Prostate gland (tissue), 2 donors: ENCODE measurements at regions not wholly inside any gene's neighbourhood (a gene's known extent, or its start where the extent isn't known, plus 50 kb on each side); places are given as distances from the start of the nearest gene placed in this dataset.

ENCODE experiments used
- DNase-seq: peaks from one replicate; pipeline ENCODE4 v3.0.0-alpha.2; 2019; ENCODE audit warnings: low spot score
- H3K27ac ChIP-seq, 2 donors: fragments of 200-600 bp; sonication (generic); 2 replicates each; pipeline ENCODE4 v1.5.1; 2017 to 2019
- H3K27me3 ChIP-seq: fragments of 200-600 bp; sonication (generic); replicated peaks from 2 replicates; pipeline ENCODE4 v1.5.1; 2019; ENCODE audit not compliant: insufficient read depth
- H3K36me3 ChIP-seq, 2 donors: fragments of 200-600 bp; sonication (generic); 1 replicate in 1 of 2; 2 replicates in 1 of 2; pipeline versions ENCODE4 v1.5.1 to v1.8.1; 2017 to 2019
- H3K4me1 ChIP-seq: fragments of 200-600 bp; sonication (generic); replicated peaks from 2 replicates; pipeline ENCODE4 v1.5.1; 2019
- H3K4me3 ChIP-seq, 2 donors: fragments of 200-600 bp; sonication (generic); 2 replicates each; pipeline ENCODE4 v1.5.1; 2017 to 2019
- H3K9me3 ChIP-seq: fragments of 200-600 bp; sonication (generic); 2 replicates; pipeline ENCODE4 v1.5.1; 2017
- POLR2A ChIP-seq: fragments of 450-650 bp; IDR thresholded peaks from one replicate; pipeline ENCODE4 v1.6.1; 2016; ENCODE audit warnings: antibody characterized with exemption, mild to moderate bottlenecking
- POLR2AphosphoS5 ChIP-seq: sonication (generic); formaldehyde crosslinking; IDR thresholded peaks from one replicate; pipeline ENCODE4 v1.6.1; 2017; ENCODE audit warnings: antibody characterized with exemption
- WGBS: methylation state at CpG from one replicate; pipeline ENCODE4 v1.1.5; 2018; 5-methylcytosine and 5-hydroxymethylcytosine counted together
- intact Hi-C: fragments of 100-400 bp; cut with DNase I; formaldehyde crosslinking; loops from one replicate; pipeline ENCODE4 v1.14.2; 2022
- TF ChIP-seq, protein P1 (sequence below), 4 experiments: fragments of 200-600 bp in 2 of 4; fragments of 450-650 bp in 2 of 4; sonication (generic) in 2 of 4; IDR thresholded peaks; 1 replicate in 3 of 4; 2 replicates in 1 of 4; pipeline ENCODE4 v1.5.1; 2016 to 2019; ENCODE audit warnings: antibody characterized with exemption in 4 of 4, mild to moderate bottlenecking in 2 of 4, moderate library complexity in 2 of 4

DNA sequence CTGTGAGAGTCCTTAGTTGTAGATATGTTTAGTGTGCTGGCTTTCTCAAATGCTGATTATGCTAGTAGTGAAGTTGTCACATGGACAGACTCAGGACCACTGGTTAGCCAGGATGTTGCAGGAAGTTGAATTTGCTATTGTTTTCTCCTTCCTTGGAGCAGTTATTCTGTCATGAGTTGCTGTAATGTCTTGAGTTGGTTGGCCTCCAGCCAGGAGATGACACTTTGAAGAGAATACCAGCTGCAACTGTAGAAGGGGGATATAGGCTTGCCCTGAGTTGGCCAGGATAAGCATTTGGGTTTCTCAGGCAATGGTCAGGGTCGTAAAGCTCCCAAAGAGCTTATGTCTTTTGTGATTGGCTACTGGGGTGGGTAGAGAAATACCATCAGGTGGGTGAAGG, 206.7 kb downstream of the ZNF621 start:
- no peaks in the 10 kb centered on the region for H3K27me3 ChIP-seq
- TF ChIP-seq, protein P1, sequence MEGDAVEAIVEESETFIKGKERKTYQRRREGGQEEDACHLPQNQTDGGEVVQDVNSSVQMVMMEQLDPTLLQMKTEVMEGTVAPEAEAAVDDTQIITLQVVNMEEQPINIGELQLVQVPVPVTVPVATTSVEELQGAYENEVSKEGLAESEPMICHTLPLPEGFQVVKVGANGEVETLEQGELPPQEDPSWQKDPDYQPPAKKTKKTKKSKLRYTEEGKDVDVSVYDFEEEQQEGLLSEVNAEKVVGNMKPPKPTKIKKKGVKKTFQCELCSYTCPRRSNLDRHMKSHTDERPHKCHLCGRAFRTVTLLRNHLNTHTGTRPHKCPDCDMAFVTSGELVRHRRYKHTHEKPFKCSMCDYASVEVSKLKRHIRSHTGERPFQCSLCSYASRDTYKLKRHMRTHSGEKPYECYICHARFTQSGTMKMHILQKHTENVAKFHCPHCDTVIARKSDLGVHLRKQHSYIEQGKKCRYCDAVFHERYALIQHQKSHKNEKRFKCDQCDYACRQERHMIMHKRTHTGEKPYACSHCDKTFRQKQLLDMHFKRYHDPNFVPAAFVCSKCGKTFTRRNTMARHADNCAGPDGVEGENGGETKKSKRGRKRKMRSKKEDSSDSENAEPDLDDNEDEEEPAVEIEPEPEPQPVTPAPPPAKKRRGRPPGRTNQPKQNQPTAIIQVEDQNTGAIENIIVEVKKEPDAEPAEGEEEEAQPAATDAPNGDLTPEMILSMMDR (IDR thresholded peaks at IDR 0.05): no peak
- TF ChIP-seq POLR2AphosphoS5 (no peak), POLR2A (no peak)
- H3K4me1 ChIP-seq: no peaks in the 10 kb centered on the region
- H3K9me3 ChIP-seq: no peaks in the 10 kb centered on the region
- H3K36me3 ChIP-seq: no peaks in the 10 kb centered on the region
- intact Hi-C loops: no loop called here
- no peak overlapping the region for H3K27ac ChIP-seq
- no peak for DNase-seq
- H3K4me3 ChIP-seq: no peak overlapping the region
- WGBS: 81% methylated on average over 1 of the region's 1 CpG

DNA sequence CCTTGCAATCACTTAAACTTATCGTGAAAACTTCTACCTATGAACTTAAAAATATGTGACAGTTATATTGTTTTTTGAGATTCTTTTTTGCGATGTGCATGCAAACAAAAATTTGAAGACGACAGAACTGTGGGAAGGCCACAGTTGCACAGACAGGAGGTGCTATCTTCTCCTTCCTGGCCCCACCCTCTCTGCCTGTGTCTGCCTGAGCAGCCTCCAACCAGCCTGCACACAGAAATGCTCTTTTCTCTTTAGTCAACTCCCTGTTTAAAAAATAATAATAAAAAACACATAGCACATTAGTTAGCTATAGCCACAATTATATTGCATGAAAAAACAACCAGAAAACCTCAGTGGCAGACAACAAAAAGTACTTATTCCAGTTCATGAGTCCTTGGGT, 212.2 kb downstream of the ZNF621 start:
- no peak overlapping the region for H3K4me3 ChIP-seq
- H3K27ac ChIP-seq: no peak overlapping the region
- intact Hi-C loops: no loop called here
- no peaks in the 10 kb centered on the region for H3K36me3 ChIP-seq
- 60% methylated on average over 3 of the region's 3 CpGs for WGBS
- no peak for DNase-seq
- H3K27me3 ChIP-seq: no peaks in the 10 kb centered on the region
- no peaks in the 10 kb centered on the region for H3K9me3 ChIP-seq
- TF ChIP-seq POLR2A: no peak
- TF ChIP-seq POLR2AphosphoS5: no peak
- TF ChIP-seq, protein P1 (IDR thresholded peaks at IDR 0.05): no peak
- no peaks in the 10 kb centered on the region for H3K4me1 ChIP-seq

DNA sequence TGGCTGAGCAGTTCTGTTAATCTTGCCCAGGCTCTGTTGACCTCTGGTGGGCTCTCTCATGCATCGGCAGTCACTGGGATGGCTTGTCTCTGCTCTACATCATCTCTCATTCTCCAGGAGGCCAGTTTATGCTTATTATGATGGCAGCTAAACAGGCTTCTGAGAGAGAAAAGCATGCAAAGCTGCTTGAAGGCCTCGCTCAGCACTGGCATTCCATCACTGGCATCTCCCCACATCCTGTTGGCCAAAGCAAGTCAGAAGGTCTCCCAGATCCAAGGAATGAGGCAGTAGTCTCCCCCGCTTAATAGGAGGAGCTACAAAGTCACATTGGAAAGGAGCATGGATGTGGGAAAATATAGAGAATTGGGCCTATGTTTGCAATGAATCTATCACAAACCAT, 212.6 kb downstream of the ZNF621 start:
- Histone ChIP-seq H3K9me3 (no peaks in the 10 kb centered on the region), H3K4me1 (no peaks in the 10 kb centered on the region), H3K27me3 (no peaks in the 10 kb centered on the region), H3K36me3 (no peaks in the 10 kb centered on the region), H3K27ac (no peak overlapping the region), H3K4me3 (no peak overlapping the region)
- no peak for DNase-seq
- TF ChIP-seq POLR2AphosphoS5 (no peak), POLR2A (no peak)
- TF ChIP-seq, protein P1 (IDR thresholded peaks at IDR 0.05): no peak
- intact Hi-C loops: no loop called here
- WGBS: 92% methylated on average over 3 of the region's 3 CpGs

DNA sequence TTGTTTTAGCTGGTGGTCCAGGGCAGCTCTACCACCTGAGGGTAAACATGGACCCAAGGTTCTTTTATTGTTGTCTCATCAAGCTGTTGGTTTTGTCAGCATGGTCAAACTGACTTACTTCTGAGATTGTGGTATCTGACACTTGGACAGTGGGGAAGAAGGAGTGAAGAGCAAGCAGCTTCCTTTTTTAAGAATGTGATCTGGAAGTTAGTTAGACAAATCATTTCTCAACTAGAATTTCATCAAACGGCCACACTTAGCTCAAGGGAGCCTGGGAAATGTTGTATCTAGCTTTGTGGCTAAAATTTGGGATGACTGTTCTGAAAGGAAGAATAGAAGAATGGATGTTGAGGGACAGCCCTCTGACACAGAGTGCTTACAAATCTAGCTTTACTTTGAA, 215.2 kb downstream of the ZNF621 start:
- Histone ChIP-seq H3K36me3 (no peaks in the 10 kb centered on the region), H3K27me3 (no peaks in the 10 kb centered on the region), H3K9me3 (no peaks in the 10 kb centered on the region), H3K4me1 (no peaks in the 10 kb centered on the region), H3K4me3 (no peak overlapping the region), H3K27ac (no peak overlapping the region)
- no peak for TF ChIP-seq POLR2AphosphoS5
- TF ChIP-seq POLR2A: no peak
- TF ChIP-seq, protein P1 (IDR thresholded peaks at IDR 0.05): no peak
- intact Hi-C loops: no loop called here
- DNase-seq: no peak
- 81% methylated on average over 1 of the region's 1 CpG for WGBS

DNA sequence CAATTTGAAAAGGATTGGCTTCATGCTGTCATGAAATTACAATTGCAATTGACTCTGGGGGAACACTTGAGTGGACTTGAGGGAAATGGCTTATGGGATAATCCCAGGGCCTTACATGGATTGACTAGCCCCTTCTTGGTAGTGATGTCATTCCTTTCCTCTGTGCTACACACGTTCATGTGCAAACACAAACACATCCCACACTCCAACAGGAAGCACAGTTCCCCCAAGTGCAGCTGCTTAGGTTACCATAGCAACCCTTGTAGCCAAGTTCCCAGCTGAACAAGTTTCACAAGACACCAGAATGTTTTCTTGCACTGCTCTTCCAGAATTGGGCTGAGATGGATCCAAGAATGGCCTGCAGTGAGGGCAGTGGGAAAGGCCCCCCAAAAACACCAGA, 217.0 kb downstream of the ZNF621 start:
- TF ChIP-seq POLR2A: no peak
- TF ChIP-seq POLR2AphosphoS5: no peak
- TF ChIP-seq, protein P1 (IDR thresholded peaks at IDR 0.05): no peak
- H3K9me3 ChIP-seq: no peaks in the 10 kb centered on the region
- intact Hi-C loops: no loop called here
- 0% methylated on average over 1 of the region's 1 CpG for WGBS
- no peak overlapping the region for H3K4me3 ChIP-seq
- no peaks in the 10 kb centered on the region for H3K36me3 ChIP-seq
- no peak for DNase-seq
- no peaks in the 10 kb centered on the region for H3K27me3 ChIP-seq
- no peak overlapping the region for H3K27ac ChIP-seq
- no peaks in the 10 kb centered on the region for H3K4me1 ChIP-seq
